HG03159 (cell line): ENCODE measurements at regions not wholly inside any gene's neighbourhood (a gene's known extent, or its start where the extent isn't known, plus 50 kb on each side); places are given as distances from the start of the nearest gene placed in this dataset.
"Not testable (repeated sequence)": the region's sequence is repeated elsewhere in the genome, so short reads cannot be mapped to it uniquely, and the experiment has no call there.

ENCODE experiments used
- ATAC-seq: cut with Tn5 transposase; IDR thresholded peaks from one replicate; pipeline ENCODE4 v1.9.1; 2021; ENCODE audit warnings: mild to moderate bottlenecking, moderate library complexity; ENCODE audit not compliant: unreplicated experiment

GRCh38 chr4:134747108-134747805 is 545.7 kb upstream of the PABPC4L start:
- no peak for ATAC-seq

GRCh38 chr4:134740290-134740689 is 538.7 kb upstream of the PABPC4L start:
- peak; percentile 76 for ATAC-seq

GRCh38 chr4:134735901-134736300 is 534.3 kb upstream of the PABPC4L start:
- ATAC-seq = no peak

GRCh38 chr4:134727696-134728095 is 526.1 kb upstream of the PABPC4L start:
- ATAC-seq = no peak

- ATAC-seq = no peak
Observed at GRCh38 chr4:134722306-134722705, 520.7 kb upstream of the PABPC4L start.

GRCh38 chr4:134720030-134720429 is 518.4 kb upstream of the PABPC4L start:
- ATAC-seq = no peak

GRCh38 chr4:134708616-134709015 is 507.0 kb upstream of the PABPC4L start:
- no peak for ATAC-seq

- ATAC-seq = no peak
Observed at GRCh38 chr4:134708026-134708425, 506.4 kb upstream of the PABPC4L start.

- ATAC-seq = no peak
Observed at GRCh38 chr4:134702374-134702773, 500.8 kb upstream of the PABPC4L start.

GRCh38 chr4:134700251-134700650 is 498.7 kb upstream of the PABPC4L start:
- ATAC-seq = no peak

GRCh38 chr4:134698831-134699230 is 497.2 kb upstream of the PABPC4L start:
- ATAC-seq = not testable (repeated sequence)

- ATAC-seq = no peak
Observed at GRCh38 chr4:134695433-134695832, 493.8 kb upstream of the PABPC4L start.

GRCh38 chr4:134691915-134692314 is 490.3 kb upstream of the PABPC4L start:
- no peak for ATAC-seq

GRCh38 chr4:134687646-134688628 is 486.3 kb upstream of the PABPC4L start:
- ATAC-seq = no peak

- ATAC-seq = no peak
Observed at GRCh38 chr4:134677209-134677814, 475.7 kb upstream of the PABPC4L start.

GRCh38 chr4:134668237-134668636 is 466.6 kb upstream of the PABPC4L start:
- ATAC-seq = no peak

- no peak for ATAC-seq
Observed at GRCh38 chr4:134666640-134667039, 465.1 kb upstream of the PABPC4L start.

- ATAC-seq = no peak
Observed at GRCh38 chr4:134665429-134665828, 463.8 kb upstream of the PABPC4L start.

GRCh38 chr4:134663742-134664141 is 462.2 kb upstream of the PABPC4L start:
- ATAC-seq = no peak

GRCh38 chr4:134650461-134650860 is 448.9 kb upstream of the PABPC4L start:
- ATAC-seq = no peak

- ATAC-seq = no peak
Observed at GRCh38 chr4:134645778-134646177, 444.2 kb upstream of the PABPC4L start.
